ENCODE measurements at regions not wholly inside any gene's neighbourhood (a gene's known extent, or its start where the extent isn't known, plus 50 kb on each side); places are given as distances from the start of the nearest gene placed in this dataset.

GRCh38 chr2:194020155-194020554 is 1636.9 kb upstream of the SLC39A10 start:
- H3K27ac ChIP-seq = no peak overlapping the region
- H3K27me3 ChIP-seq = no peaks in the 10 kb centered on the region
- peak in 2 of 6 donors; percentile 16 to 50 for DNase-seq
- no peak overlapping the region for H3K4me3 ChIP-seq
- no peaks in the 10 kb centered on the region for H3K36me3 ChIP-seq
- no peaks in the 10 kb centered on the region for H3K4me1 ChIP-seq
- intact Hi-C loops (cut with DNase I) = no loop called here
- H3K9me3 ChIP-seq = no peaks in the 10 kb centered on the region
- no peak for TF ChIP-seq CTCF (IDR thresholded peaks at IDR 0.05)
- 82 to 91% methylated on average over 17 to 21 of the region's 21 CpGs for WGBS, 2 donors
- no peak for FAIRE-seq
- no peak for ATAC-seq

GRCh38 chr2:194015751-194016150 is 1641.3 kb upstream of the SLC39A10 start:
- intact Hi-C loops (cut with DNase I) = no loop called here

GRCh38 chr2:194014639-194015038 is 1642.4 kb upstream of the SLC39A10 start:
- H3K36me3 ChIP-seq = no peaks in the 10 kb centered on the region
- H3K9me3 ChIP-seq = no peaks in the 10 kb centered on the region
- intact Hi-C loops (cut with DNase I) = no loop called here
- WGBS, 2 donors = 18 to 21% methylated on average over 2 of the region's 2 CpGs
- no peak for ATAC-seq
- H3K27ac ChIP-seq = no peak overlapping the region
- no peak overlapping the region for H3K4me3 ChIP-seq
- no peak for TF ChIP-seq CTCF (IDR thresholded peaks at IDR 0.05)
- H3K27me3 ChIP-seq = no peaks in the 10 kb centered on the region
- no peak for DNase-seq
- no peaks in the 10 kb centered on the region for H3K4me1 ChIP-seq
- no peak for FAIRE-seq

More at GRCh38 chr2:194015751-194016150, 1641.3 kb upstream of the SLC39A10 start:
- no peak overlapping the region for H3K27ac ChIP-seq
- no peak for TF ChIP-seq CTCF (IDR thresholded peaks at IDR 0.05)
- no peaks in the 10 kb centered on the region for H3K4me1 ChIP-seq
- H3K4me3 ChIP-seq = no peak overlapping the region
- ATAC-seq = no peak
- H3K36me3 ChIP-seq = no peaks in the 10 kb centered on the region
- DNase-seq = no peak
- no peaks in the 10 kb centered on the region for H3K27me3 ChIP-seq
- no peaks in the 10 kb centered on the region for H3K9me3 ChIP-seq
- no peak for FAIRE-seq

GRCh38 chr2:194004590-194005206 is 1652.3 kb upstream of the SLC39A10 start:
- no peak for TF ChIP-seq CTCF (IDR thresholded peaks at IDR 0.05)
- WGBS, 2 donors = 73 to 91% methylated on average over 2 of the region's 2 CpGs
- no peaks in the 10 kb centered on the region for H3K36me3 ChIP-seq
- no peak overlapping the region for H3K27ac ChIP-seq
- H3K4me3 ChIP-seq = no peak overlapping the region
- H3K27me3 ChIP-seq = no peaks in the 10 kb centered on the region
- DNase-seq (no peak), FAIRE-seq (no peak), ATAC-seq (no peak)
- intact Hi-C loops (cut with DNase I) = no loop called here
- H3K9me3 ChIP-seq = no peaks in the 10 kb centered on the region
- no peaks in the 10 kb centered on the region for H3K4me1 ChIP-seq

GRCh38 chr2:194003911-194004310 is 1653.1 kb upstream of the SLC39A10 start:
- WGBS, 2 donors = 39 to 59% methylated on average over 2 of the region's 2 CpGs
- no peak for FAIRE-seq
- intact Hi-C loops (cut with DNase I) = no loop called here
- Histone ChIP-seq H3K27me3 (no peaks in the 10 kb centered on the region), H3K9me3 (no peaks in the 10 kb centered on the region), H3K27ac (no peak overlapping the region), H3K4me3 (no peak overlapping the region), H3K4me1 (no peaks in the 10 kb centered on the region), H3K36me3 (no peaks in the 10 kb centered on the region)
- no peak for ATAC-seq
- no peak for TF ChIP-seq CTCF (IDR thresholded peaks at IDR 0.05)
- no peak for DNase-seq
